B cell (primary cell): ENCODE measurements at regions not wholly inside any gene's neighbourhood (a gene's known extent, or its start where the extent isn't known, plus 50 kb on each side); places are given as distances from the start of the nearest gene placed in this dataset.

ENCODE experiments used
- ATAC-seq: fragments of 200-7000 bp; cut with Tn5 transposase; one replicate; pipeline ENCODE4 v1.10.0; 2021; ENCODE audit warnings: low read depth, mild to moderate bottlenecking, moderate number of reproducible peaks, moderate library complexity
- CTCF ChIA-PET: fragments of 350-600 bp; sonication (Branson Sonifier 250); formaldehyde crosslinking; loops from one replicate; lab custom pipeline; 2021; ENCODE audit warnings: antibody characterized with exemption, inconsistent platforms; lab: Charles Lee
- POLR2A ChIA-PET: fragments of 350-600 bp; sonication (Branson Sonifier 250); formaldehyde crosslinking; loops from one replicate; lab custom pipeline; 2021; ENCODE audit warnings: antibody characterized with exemption; lab: Charles Lee
- DNase-seq: peaks from one replicate; pipeline ENCODE4 v3.0.0; 2013
- H2AFZ ChIP-seq: 2 replicates; pipeline ENCODE4 v1.6.1; 2012; ENCODE audit warnings: mild to moderate bottlenecking, low read depth, low read length; ENCODE audit not compliant: insufficient read depth, poor library complexity, severe bottlenecking
- H3K27ac ChIP-seq, 2 donors: 1 replicate in 1 of 2; 2 replicates in 1 of 2; pipeline ENCODE4 v1.5.1; 2012 to 2013; ENCODE audit warnings: low read length in 2 of 2, mild to moderate bottlenecking in 2 of 2, moderate library complexity in 1 of 2
- H3K27me3 ChIP-seq, 4 experiments: fragments of 200-600 bp in 1 of 4; sonication (generic) in 1 of 4; replicated peaks in 1 of 4; 1 replicate in 2 of 4; 2 replicates in 2 of 4; pipeline versions ENCODE4 v1.6.1 to v1.7.0; 2013 to 2016; ENCODE audit warnings: low read length in 3 of 4, mild to moderate bottlenecking in 2 of 4, mixed read lengths in 1 of 4, moderate library complexity in 1 of 4; ENCODE audit not compliant: insufficient read depth in 4 of 4, control insufficient read depth in 3 of 4; ENCODE audit errors: control extremely low read depth in 1 of 4
- H3K36me3 ChIP-seq, 2 experiments: replicated peaks in 1 of 2; 1 replicate in 1 of 2; 2 replicates in 1 of 2; pipeline versions ENCODE4 v1.6.1 to v1.7.1; 2013; ENCODE audit warnings: low read length in 1 of 2; ENCODE audit not compliant: insufficient read depth in 2 of 2, control insufficient read depth in 1 of 2; ENCODE audit errors: control extremely low read depth in 1 of 2, extremely low read depth in 1 of 2
- H3K4me1 ChIP-seq, 2 donors: fragments of 200-600 bp in 1 of 2; sonication (generic) in 1 of 2; 1 replicate in 1 of 2; 2 replicates in 1 of 2; pipeline versions ENCODE4 v1.5.1 to v1.6.1; 2013 to 2017; ENCODE audit warnings: low read length in 2 of 2; ENCODE audit not compliant: control insufficient read depth in 2 of 2, insufficient read depth in 2 of 2
- H3K4me2 ChIP-seq: replicated peaks from 2 replicates; pipeline ENCODE3; 2012; ENCODE audit warnings: mild to moderate bottlenecking, low read depth, low read length; ENCODE audit not compliant: poor library complexity, severe bottlenecking
- H3K4me3 ChIP-seq, 5 experiments: fragments of 200-600 bp in 1 of 5; sonication (generic) in 1 of 5; 1 replicate in 3 of 5; 2 replicates in 2 of 5; pipeline versions ENCODE4 v1.5.1 to v1.7.0; 2011 to 2016; ENCODE audit warnings: low read length in 4 of 5, mild to moderate bottlenecking in 4 of 5, low read depth in 2 of 5, control low read depth in 1 of 5, moderate library complexity in 1 of 5; ENCODE audit not compliant: insufficient read depth in 1 of 5; ENCODE audit errors: control extremely low read depth in 1 of 5, extremely low read depth in 1 of 5
- H3K79me2 ChIP-seq: fragments of 200-600 bp; sonication (generic); one replicate; pipeline ENCODE4 v1.6.0; 2016; ENCODE audit warnings: low read length; ENCODE audit not compliant: control insufficient read depth, insufficient read depth
- H3K9ac ChIP-seq: fragments of 200-600 bp; sonication (generic); 2 replicates; pipeline ENCODE4 v1.6.1; 2017; ENCODE audit warnings: mild to moderate bottlenecking, low read length, moderate library complexity
- H3K9me3 ChIP-seq, 3 donors: one replicate each; pipeline versions ENCODE4 v1.6.1 to v1.7.1; 2013; ENCODE audit warnings: low read length in 2 of 3; ENCODE audit not compliant: control insufficient read depth in 2 of 3, insufficient read depth in 1 of 3; ENCODE audit errors: control extremely low read depth in 1 of 3
- H4K20me1 ChIP-seq: 2 replicates; pipeline ENCODE4 v1.6.0; 2012; ENCODE audit warnings: mild to moderate bottlenecking, low read length; ENCODE audit not compliant: insufficient read depth, control insufficient read depth, poor library complexity, severe bottlenecking
- H3K27ac Mint-ChIP-seq: one replicate; pipeline ENCODE4 v1.8.0; 2021; ENCODE audit warnings: mixed read lengths
- H3K27me3 Mint-ChIP-seq: one replicate; pipeline ENCODE4 v1.8.0; 2021; ENCODE audit warnings: mixed read lengths
- H3K4me1 Mint-ChIP-seq: one replicate; pipeline ENCODE4 v1.8.0; 2021; ENCODE audit warnings: mixed read lengths
- H3K4me3 Mint-ChIP-seq: one replicate; pipeline ENCODE4 v1.8.0; 2021; ENCODE audit warnings: mixed read lengths
- H3K9me3 Mint-ChIP-seq: one replicate; pipeline ENCODE4 v1.8.0; 2022; ENCODE audit warnings: mixed read lengths; ENCODE audit not compliant: insufficient read depth
- EZH2 ChIP-seq: IDR thresholded peaks from 2 replicates; pipeline ENCODE4 v1.6.1; 2012; ENCODE audit warnings: borderline replicate concordance, low read depth, mild to moderate bottlenecking, moderate library complexity, low read length; ENCODE audit not compliant: insufficient read depth, poor library complexity, severe bottlenecking
- WGBS: methylation state at CpG from one replicate; pipeline ENCODE4 v1.1.5; 2013; ENCODE audit warnings: missing lambda C conversion rate; ENCODE audit not compliant: insufficient coverage; 5-methylcytosine and 5-hydroxymethylcytosine counted together
- intact Hi-C: fragments of 100-400 bp; cut with micrococcal nuclease; formaldehyde crosslinking; loops from one replicate; pipeline ENCODE4 v1.10.0; 2022
- TF ChIP-seq, protein P1 (sequence below): fragments of 200-600 bp; IDR thresholded peaks from one replicate; pipeline ENCODE4 v1.8.0; 2022; ENCODE audit warnings: antibody characterized with exemption, mild to moderate bottlenecking

DNA sequence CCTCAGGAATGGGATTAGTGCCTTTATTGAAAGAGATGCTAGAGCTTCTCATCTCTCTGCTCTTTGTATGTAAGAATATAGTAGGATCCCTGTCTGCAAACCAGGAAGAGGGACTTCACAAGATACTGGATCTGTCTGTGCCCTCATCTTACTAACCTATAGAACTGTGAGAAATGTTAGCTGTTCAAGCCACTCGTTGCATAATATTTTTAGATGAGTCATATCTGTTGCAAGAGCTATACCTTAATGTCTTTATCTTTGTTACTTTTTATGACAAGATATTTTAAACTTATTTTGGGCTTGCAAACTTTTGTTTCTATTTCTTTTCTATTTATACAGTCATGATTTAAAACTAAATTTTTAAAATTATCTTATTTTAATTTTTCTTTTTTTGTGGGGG, 1296.8 kb upstream of the CDH6 start:
- DNase-seq: no peak
- intact Hi-C loops: no loop called here
- Histone ChIP-seq H4K20me1 (no peaks in the 10 kb centered on the region), H3K9me3 (peaks cover 0 to 3% (median 0%) of the 10 kb centered on the region in 3 donors), H3K4me2 (no peak overlapping the region), H3K79me2 (no peaks in the 10 kb centered on the region), H3K27ac (no peak overlapping the region), H3K27me3 (no peaks in the 10 kb centered on the region), H3K4me3 (no peak overlapping the region), H3K9ac (no peak overlapping the region), H3K36me3 (no peaks in the 10 kb centered on the region), H3K4me1 (no peaks in the 10 kb centered on the region), H2AFZ (no peak overlapping the region)
- TF ChIP-seq EZH2: no peak
- TF ChIP-seq, protein P1, sequence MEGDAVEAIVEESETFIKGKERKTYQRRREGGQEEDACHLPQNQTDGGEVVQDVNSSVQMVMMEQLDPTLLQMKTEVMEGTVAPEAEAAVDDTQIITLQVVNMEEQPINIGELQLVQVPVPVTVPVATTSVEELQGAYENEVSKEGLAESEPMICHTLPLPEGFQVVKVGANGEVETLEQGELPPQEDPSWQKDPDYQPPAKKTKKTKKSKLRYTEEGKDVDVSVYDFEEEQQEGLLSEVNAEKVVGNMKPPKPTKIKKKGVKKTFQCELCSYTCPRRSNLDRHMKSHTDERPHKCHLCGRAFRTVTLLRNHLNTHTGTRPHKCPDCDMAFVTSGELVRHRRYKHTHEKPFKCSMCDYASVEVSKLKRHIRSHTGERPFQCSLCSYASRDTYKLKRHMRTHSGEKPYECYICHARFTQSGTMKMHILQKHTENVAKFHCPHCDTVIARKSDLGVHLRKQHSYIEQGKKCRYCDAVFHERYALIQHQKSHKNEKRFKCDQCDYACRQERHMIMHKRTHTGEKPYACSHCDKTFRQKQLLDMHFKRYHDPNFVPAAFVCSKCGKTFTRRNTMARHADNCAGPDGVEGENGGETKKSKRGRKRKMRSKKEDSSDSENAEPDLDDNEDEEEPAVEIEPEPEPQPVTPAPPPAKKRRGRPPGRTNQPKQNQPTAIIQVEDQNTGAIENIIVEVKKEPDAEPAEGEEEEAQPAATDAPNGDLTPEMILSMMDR: no peak
- Mint-ChIP-seq H3K27ac (no peak overlapping the region), H3K27me3 (no peaks in the 10 kb centered on the region), H3K9me3 (peaks cover 3% of the 10 kb centered on the region), H3K4me1 (no peaks in the 10 kb centered on the region), H3K4me3 (no peak overlapping the region)
- WGBS: no CpG with 5 or more reads among the region's 1 CpG
- ChIA-PET CTCF (no interaction called here), POLR2A (no interaction called here)
- ATAC-seq: no peak

DNA sequence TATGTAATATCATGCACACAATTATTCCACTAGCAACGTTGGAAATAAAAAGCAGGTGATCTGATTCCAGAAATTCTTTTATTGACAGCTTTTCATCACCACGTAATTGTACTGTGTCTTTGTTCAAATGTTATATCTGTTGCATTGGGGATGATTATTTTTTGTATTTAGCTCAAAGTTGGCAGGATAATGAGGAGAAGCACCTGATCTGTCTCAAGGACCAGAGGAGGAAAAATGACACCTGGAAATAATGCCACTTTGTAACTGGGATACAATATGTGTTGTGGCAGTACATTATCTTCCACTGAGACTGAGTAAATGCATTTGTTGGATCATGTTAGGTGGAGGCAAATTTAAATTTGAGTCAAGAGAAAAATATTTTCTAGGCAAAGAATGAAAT, 1298.8 kb upstream of the CDH6 start:
- no peaks in the 10 kb centered on the region for H3K4me1 ChIP-seq
- no peak overlapping the region for H3K27ac ChIP-seq
- no peak for TF ChIP-seq EZH2
- TF ChIP-seq, protein P1: no peak
- H3K4me2 ChIP-seq: no peak overlapping the region
- H3K27me3 Mint-ChIP-seq: no peaks in the 10 kb centered on the region
- no peak overlapping the region for H3K27ac Mint-ChIP-seq
- no peaks in the 10 kb centered on the region for H3K36me3 ChIP-seq
- peaks cover 8% of the 10 kb centered on the region for H3K9me3 Mint-ChIP-seq
- peaks cover 0 to 3% (median 0%) of the 10 kb centered on the region in 3 donors for H3K9me3 ChIP-seq
- H3K79me2 ChIP-seq: no peaks in the 10 kb centered on the region
- no peaks in the 10 kb centered on the region for H3K4me1 Mint-ChIP-seq
- H3K9ac ChIP-seq: no peak overlapping the region
- intact Hi-C loops: no loop called here
- POLR2A ChIA-PET: no interaction called here
- H3K4me3 ChIP-seq: no peak overlapping the region
- no peak overlapping the region for H2AFZ ChIP-seq
- no peaks in the 10 kb centered on the region for H4K20me1 ChIP-seq
- no peaks in the 10 kb centered on the region for H3K27me3 ChIP-seq
- DNase-seq: no peak
- CTCF ChIA-PET: no interaction called here
- no peak overlapping the region for H3K4me3 Mint-ChIP-seq
- no peak for ATAC-seq
- 80% methylated on average over 1 of the region's 2 CpGs for whole genome bisulfite sequencing
